Kidney epithelial cell (primary cell): ENCODE measurements at regions not wholly inside any gene's neighbourhood (a gene's known extent, or its start where the extent isn't known, plus 50 kb on each side); places are given as distances from the start of the nearest gene placed in this dataset.

Experiments used
- DNase-seq: peaks from one replicate; pipeline ENCODE4 v3.0.0-alpha.2; 2010; ENCODE audit warnings: low read depth
- H3K27me3 ChIP-seq: 2 replicates; pipeline ENCODE4 v1.6.0; 2011; ENCODE audit warnings: low read length; ENCODE audit not compliant: control insufficient read depth, insufficient read depth
- H3K36me3 ChIP-seq: 2 replicates; pipeline ENCODE4 v1.5.1; 2011; ENCODE audit warnings: low read length; ENCODE audit not compliant: control insufficient read depth, insufficient read depth
- H3K4me3 ChIP-seq: 2 replicates; pipeline ENCODE4 v1.5.1; 2011; ENCODE audit warnings: low read depth, mild to moderate bottlenecking, control low read depth, low read length
- TF ChIP-seq, protein P1 (sequence below): IDR thresholded peaks from 2 replicates; pipeline ENCODE4 v1.5.1; 2011; ENCODE audit warnings: mild to moderate bottlenecking, moderate library complexity, low read length, control low read depth, inconsistent platforms; ENCODE audit not compliant: insufficient read depth, poor library complexity, severe bottlenecking

DNA sequence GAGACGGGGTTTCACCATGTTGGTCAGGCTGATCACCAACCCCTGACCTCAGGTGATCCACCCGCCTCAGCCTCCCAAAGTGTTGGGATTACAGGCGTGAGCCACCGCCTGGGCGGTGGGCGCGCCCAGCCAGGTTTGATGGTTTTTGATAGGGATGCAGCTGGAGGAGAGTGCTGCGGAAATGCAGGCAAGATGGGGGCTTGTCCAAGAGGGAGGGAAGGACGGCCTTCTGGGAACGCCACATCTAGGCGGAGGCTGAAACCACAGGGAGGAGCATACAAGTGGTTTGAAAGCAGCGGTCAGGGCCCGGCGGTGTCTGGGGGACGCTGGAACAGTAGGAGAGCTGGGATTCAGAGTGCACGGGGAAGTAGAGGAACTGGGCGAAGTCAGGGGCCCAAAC lies 134.6 kb downstream of the VRK1 start:
- Histone ChIP-seq H3K4me3 (no peak overlapping the region), H3K27me3 (no peaks in the 10 kb centered on the region), H3K36me3 (no peaks in the 10 kb centered on the region)
- DNase-seq = no peak
- TF ChIP-seq, protein P1, sequence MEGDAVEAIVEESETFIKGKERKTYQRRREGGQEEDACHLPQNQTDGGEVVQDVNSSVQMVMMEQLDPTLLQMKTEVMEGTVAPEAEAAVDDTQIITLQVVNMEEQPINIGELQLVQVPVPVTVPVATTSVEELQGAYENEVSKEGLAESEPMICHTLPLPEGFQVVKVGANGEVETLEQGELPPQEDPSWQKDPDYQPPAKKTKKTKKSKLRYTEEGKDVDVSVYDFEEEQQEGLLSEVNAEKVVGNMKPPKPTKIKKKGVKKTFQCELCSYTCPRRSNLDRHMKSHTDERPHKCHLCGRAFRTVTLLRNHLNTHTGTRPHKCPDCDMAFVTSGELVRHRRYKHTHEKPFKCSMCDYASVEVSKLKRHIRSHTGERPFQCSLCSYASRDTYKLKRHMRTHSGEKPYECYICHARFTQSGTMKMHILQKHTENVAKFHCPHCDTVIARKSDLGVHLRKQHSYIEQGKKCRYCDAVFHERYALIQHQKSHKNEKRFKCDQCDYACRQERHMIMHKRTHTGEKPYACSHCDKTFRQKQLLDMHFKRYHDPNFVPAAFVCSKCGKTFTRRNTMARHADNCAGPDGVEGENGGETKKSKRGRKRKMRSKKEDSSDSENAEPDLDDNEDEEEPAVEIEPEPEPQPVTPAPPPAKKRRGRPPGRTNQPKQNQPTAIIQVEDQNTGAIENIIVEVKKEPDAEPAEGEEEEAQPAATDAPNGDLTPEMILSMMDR = no peak

DNA sequence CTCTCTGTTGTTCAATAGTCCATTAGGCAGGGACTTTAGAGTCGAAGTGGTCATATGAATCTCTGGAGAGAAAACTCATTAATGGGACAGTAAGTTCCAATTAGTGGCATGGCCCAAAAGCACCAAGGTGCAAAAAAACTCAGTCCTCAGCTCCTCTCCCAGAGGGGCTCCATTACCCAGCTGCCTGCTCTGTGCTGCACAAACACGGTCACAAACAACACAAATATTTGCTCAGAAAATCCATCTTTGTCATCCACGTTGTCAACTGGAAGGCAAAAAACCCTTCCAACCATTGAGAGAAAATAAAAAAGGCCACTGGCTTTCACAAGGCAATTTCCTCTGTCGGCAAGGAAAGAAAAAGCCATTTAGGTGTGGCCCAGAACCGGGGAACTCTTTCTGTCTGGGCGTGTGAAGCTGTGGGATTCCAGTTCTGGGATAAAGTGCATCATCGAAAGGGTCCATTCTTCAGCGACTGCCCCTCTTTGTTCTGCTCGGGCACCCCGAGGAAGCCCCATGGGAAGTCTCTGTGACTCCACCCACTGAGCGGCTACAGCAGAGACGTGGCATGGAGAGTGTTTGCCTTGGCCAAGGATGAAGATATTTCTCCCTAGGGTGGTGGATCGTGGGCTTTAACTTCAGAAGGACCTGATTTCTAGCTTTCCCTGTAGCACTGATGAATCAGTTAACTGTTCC lies 137.6 kb downstream of the VRK1 start:
- Histone ChIP-seq H3K27me3 (no peaks in the 10 kb centered on the region), H3K4me3 (no peak overlapping the region), H3K36me3 (no peaks in the 10 kb centered on the region)
- DNase-seq = no peak
- TF ChIP-seq, protein P1 = no peak

DNA sequence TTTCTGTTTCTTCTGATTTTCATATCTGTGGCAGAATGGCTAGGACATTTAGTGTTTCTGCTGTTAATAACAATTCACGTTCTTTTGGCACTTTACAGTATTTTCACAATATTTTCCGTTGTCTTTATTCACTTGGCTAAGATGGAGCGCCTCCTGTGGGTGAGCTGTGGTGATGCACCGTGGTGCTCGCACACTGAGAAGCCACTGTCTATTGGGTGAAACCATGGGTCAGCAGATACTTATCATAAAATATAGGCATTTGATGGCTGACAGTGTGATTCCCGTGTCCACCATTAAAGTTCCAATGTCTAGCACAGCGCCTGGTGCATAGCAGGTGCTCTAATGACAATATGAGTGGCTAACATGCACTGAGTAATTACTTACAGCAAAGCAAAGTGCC lies 141.8 kb downstream of the VRK1 start:
- no peak for DNase-seq
- no peaks in the 10 kb centered on the region for H3K36me3 ChIP-seq
- TF ChIP-seq, protein P1 = peak; percentile 16

DNA sequence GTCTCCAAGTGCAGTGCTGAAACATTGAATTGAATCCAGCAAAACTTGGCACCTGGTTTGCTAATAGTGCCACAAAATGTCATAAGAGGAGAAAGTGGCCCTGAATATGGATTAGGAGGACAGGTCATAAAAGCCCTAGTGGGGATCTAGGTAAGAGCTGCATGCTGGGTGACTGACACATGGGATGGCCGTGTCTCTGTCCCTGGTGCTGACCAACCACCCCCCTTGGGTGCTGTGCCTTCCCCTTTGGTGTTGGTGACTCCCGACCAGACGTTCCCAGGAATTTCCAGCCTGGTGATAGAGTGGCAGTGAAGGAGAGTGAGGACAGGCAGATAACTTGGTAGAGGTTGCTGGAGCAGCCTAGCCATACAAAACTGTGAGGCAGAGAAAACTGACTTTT lies 142.8 kb downstream of the VRK1 start:
- TF ChIP-seq, protein P1 = no peak
- H3K4me3 ChIP-seq = no peak overlapping the region
- no peaks in the 10 kb centered on the region for H3K36me3 ChIP-seq
- H3K27me3 ChIP-seq = no peaks in the 10 kb centered on the region
- no peak for DNase-seq

More for the DNA sequence above, 141.8 kb downstream of the VRK1 start:
- Histone ChIP-seq H3K4me3 (no peak overlapping the region), H3K27me3 (no peaks in the 10 kb centered on the region)

DNA sequence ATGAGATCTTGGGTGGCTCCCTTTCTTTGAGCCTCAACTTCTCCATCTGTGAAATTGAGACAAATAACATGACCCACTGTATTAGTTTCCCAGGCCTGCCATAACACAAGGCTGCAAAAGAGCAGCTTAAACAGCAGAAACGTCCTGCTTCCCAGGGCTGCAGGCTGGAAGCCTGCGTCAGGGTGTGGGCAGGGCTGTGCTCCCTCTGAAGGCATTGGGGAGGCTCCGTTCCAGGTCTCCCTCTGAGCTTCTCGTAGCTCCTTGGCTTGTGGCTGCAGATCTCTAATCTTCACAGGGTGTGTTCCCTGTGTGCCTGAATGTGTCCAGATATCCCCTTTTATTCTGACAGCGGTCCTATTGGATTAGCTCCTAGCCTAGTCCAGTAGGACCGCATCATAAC lies 147.1 kb downstream of the VRK1 start:
- H3K4me3 ChIP-seq = no peak overlapping the region
- H3K36me3 ChIP-seq = no peaks in the 10 kb centered on the region
- no peak for DNase-seq
- TF ChIP-seq, protein P1 = no peak
- H3K27me3 ChIP-seq = no peaks in the 10 kb centered on the region

DNA sequence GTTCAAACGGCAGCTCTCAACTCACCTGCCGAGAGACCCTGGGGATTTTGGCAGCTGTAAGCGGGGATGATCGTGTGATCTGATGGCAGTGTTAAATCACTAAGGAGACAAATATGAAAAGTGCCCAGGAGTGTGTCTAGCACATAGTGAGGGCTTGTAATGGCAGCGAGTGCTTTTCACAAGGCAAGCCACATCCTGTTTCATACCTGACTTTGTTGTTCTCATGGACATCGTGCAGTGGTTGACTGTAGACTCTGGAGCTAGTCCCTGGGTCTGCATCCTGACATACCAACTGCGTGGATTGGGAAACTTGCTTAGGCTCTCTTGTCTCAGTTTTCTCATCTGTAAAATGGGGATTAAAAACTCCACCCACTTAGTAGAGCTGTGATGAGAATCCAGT lies 148.5 kb downstream of the VRK1 start:
- Histone ChIP-seq H3K27me3 (no peaks in the 10 kb centered on the region), H3K36me3 (no peaks in the 10 kb centered on the region), H3K4me3 (no peak overlapping the region)
- TF ChIP-seq, protein P1 = no peak
- no peak for DNase-seq
